ENCODE measurements at regions not wholly inside any gene's neighbourhood (a gene's known extent, or its start where the extent isn't known, plus 50 kb on each side); places are given as distances from the start of the nearest gene placed in this dataset.

DNA sequence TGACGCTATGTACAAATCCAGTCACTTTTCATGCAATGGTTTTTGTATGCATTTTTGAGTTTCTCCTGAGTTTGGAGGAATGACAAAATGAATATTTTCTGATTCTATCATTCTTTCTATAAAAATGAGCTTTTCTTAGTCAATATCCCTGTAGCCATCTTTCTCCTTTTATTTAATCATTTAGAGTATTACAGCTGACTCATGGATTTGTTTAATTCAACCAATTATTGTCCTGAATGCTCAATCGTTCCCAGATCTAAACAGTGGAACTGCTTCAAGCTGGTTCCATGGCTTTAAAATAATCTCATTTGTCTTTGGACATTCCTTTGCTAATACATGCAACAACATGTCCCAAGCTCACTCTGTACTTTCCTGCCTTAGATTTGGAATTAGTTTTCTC, 368.8 kb downstream of the ADCYAP1 start:
- no peak overlapping the region for H3K9ac ChIP-seq (ENCODE audit: low read depth in 1 of 2, low read length in 2 of 2)
- no peak overlapping the region for H3K27ac ChIP-seq (ENCODE audit: low read depth in 1 of 2, low read length in 2 of 2)
- no peaks in the 10 kb centered on the region for H3K27me3 ChIP-seq (ENCODE audit: control insufficient read depth in 4 of 4, insufficient read depth in 4 of 4, low read length in 3 of 4)
- no peak for DNase-seq (ENCODE audit: low spot score)
- H3K9me3 ChIP-seq (ENCODE audit: control insufficient read depth in 4 of 4, low read length in 3 of 4): no peaks in the 10 kb centered on the region
- TF ChIP-seq NR2F2 (IDR thresholded peaks at IDR 0.05) (no peak), HNF4A (conservative IDR thresholded peaks at IDR 0.05) (no peak), SP1 (IDR thresholded peaks at IDR 0.05) (no peak), RXRA (IDR thresholded peaks at IDR 0.05) (no peak), YY1 (IDR thresholded peaks at IDR 0.05) (no peak), EGR1 (IDR thresholded peaks at IDR 0.05; ENCODE audit: low read depth in 2 of 2) (no peak), JUND (IDR thresholded peaks at IDR 0.05) (no peak), TAF1 (conservative IDR thresholded peaks at IDR 0.05) (no peak), FOXA2 (IDR thresholded peaks at IDR 0.05) (no peak), RAD21 (IDR thresholded peaks at IDR 0.05) (no peak)
- TF ChIP-seq, protein P1, sequence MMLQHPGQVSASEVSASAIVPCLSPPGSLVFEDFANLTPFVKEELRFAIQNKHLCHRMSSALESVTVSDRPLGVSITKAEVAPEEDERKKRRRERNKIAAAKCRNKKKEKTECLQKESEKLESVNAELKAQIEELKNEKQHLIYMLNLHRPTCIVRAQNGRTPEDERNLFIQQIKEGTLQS (IDR thresholded peaks at IDR 0.05): no peak
- TF ChIP-seq, protein P2, sequence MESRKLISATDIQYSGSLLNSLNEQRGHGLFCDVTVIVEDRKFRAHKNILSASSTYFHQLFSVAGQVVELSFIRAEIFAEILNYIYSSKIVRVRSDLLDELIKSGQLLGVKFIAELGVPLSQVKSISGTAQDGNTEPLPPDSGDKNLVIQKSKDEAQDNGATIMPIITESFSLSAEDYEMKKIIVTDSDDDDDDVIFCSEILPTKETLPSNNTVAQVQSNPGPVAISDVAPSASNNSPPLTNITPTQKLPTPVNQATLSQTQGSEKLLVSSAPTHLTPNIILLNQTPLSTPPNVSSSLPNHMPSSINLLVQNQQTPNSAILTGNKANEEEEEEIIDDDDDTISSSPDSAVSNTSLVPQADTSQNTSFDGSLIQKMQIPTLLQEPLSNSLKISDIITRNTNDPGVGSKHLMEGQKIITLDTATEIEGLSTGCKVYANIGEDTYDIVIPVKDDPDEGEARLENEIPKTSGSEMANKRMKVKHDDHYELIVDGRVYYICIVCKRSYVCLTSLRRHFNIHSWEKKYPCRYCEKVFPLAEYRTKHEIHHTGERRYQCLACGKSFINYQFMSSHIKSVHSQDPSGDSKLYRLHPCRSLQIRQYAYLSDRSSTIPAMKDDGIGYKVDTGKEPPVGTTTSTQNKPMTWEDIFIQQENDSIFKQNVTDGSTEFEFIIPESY (IDR thresholded peaks at IDR 0.05): no peak
- WGBS: 85% methylated on average over 2 of the region's 2 CpGs
- no peak overlapping the region for H3K4me3 ChIP-seq (ENCODE audit: low read depth in 1 of 3, low read length in 3 of 3)
- no peaks in the 10 kb centered on the region for H3K4me1 ChIP-seq (ENCODE audit: control insufficient read depth in 4 of 4, insufficient read depth in 4 of 4, low read length in 3 of 4)
- no peaks in the 10 kb centered on the region for H3K36me3 ChIP-seq (ENCODE audit: control insufficient read depth in 4 of 4, insufficient read depth in 3 of 4, low read depth in 1 of 4, low read length in 3 of 4)

DNA sequence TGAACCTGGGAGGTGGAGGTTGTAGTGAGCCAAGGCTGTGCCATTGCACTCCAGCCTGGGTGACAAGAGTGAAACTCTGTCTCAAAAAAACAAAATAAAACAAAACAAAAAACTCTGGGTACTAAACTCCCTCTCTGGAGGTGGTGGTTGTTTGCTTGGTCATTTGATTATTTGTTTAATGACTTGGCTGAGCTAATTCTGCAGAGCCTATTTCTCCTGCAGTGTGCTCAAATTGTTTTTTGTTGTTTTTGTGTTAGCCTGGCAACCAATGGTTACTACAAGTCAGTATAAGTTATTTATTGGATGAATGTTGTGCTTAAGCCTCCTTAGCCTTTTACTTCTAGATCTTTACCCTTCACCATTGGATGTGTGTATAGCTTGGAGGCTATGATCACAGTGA, 387.5 kb downstream of the ADCYAP1 start:
- H3K27ac ChIP-seq (ENCODE audit: low read depth in 1 of 2, low read length in 2 of 2): no peak overlapping the region
- H3K9ac ChIP-seq (ENCODE audit: low read depth in 1 of 2, low read length in 2 of 2): no peak overlapping the region
- H3K9me3 ChIP-seq (ENCODE audit: control insufficient read depth in 4 of 4, low read length in 3 of 4): no peaks in the 10 kb centered on the region

DNA sequence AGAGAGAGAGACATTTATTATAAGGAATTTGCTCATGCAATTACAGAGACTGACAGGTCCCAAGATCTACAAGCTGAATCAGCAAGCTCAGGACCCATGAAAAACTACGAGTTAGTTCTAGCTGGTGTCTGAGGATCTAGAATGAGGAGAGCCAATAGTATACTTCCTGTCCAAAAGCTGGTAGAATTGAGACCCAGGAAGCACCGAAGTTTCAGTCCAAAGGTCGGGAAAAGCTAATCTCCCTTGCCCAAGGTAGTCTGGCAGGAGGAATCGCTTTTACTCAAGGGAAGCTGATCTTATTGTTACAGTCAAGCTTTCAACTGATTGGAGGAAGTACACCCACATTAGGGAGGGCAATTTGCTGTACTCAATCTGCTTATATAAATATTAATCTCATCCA, 389.6 kb downstream of the ADCYAP1 start:
- Histone ChIP-seq H3K4me1 (ENCODE audit: control insufficient read depth in 4 of 4, insufficient read depth in 4 of 4, low read length in 3 of 4) (peaks cover 0 to 4% (median 0%) of the 10 kb centered on the region in 4 donors), H3K4me3 (ENCODE audit: low read depth in 1 of 3, low read length in 3 of 3) (no peak overlapping the region), H3K36me3 (ENCODE audit: control insufficient read depth in 4 of 4, insufficient read depth in 3 of 4, low read depth in 1 of 4, low read length in 3 of 4) (no peaks in the 10 kb centered on the region), H3K27ac (ENCODE audit: low read depth in 1 of 2, low read length in 2 of 2) (no peak overlapping the region), H3K9ac (ENCODE audit: low read depth in 1 of 2, low read length in 2 of 2) (no peak overlapping the region), H3K9me3 (ENCODE audit: control insufficient read depth in 4 of 4, low read length in 3 of 4) (no peaks in the 10 kb centered on the region), H3K27me3 (ENCODE audit: control insufficient read depth in 4 of 4, insufficient read depth in 4 of 4, low read length in 3 of 4) (no peaks in the 10 kb centered on the region)
- WGBS: 25% methylated on average over 4 of the region's 4 CpGs
- DNase-seq (ENCODE audit: low spot score): no peak
- TF ChIP-seq TAF1 (conservative IDR thresholded peaks at IDR 0.05): no peak
- TF ChIP-seq CTCF (IDR thresholded peaks at IDR 0.05; ENCODE audit: low read depth, low read length, missing input control): no peak
- TF ChIP-seq FOXA2 (IDR thresholded peaks at IDR 0.05): no peak
- TF ChIP-seq HNF4G (IDR thresholded peaks at IDR 0.05): peak; percentile 38
- peak; percentile 73 for TF ChIP-seq SP1 (IDR thresholded peaks at IDR 0.05)
- peak; percentile 28 to 50 for TF ChIP-seq JUND (IDR thresholded peaks at IDR 0.05)
- TF ChIP-seq EGR1 (IDR thresholded peaks at IDR 0.05; ENCODE audit: low read depth in 2 of 2): no peak
- peak; percentile 19 for TF ChIP-seq REST (IDR thresholded peaks at IDR 0.05)
- no peak for TF ChIP-seq YY1 (IDR thresholded peaks at IDR 0.05)
- no peak for TF ChIP-seq RXRA (IDR thresholded peaks at IDR 0.05)

More for the DNA sequence above, 387.5 kb downstream of the ADCYAP1 start:
- Histone ChIP-seq H3K4me1 (ENCODE audit: control insufficient read depth in 4 of 4, insufficient read depth in 4 of 4, low read length in 3 of 4) (peaks cover 0 to 4% (median 0%) of the 10 kb centered on the region in 4 donors), H3K27me3 (ENCODE audit: control insufficient read depth in 4 of 4, insufficient read depth in 4 of 4, low read length in 3 of 4) (no peaks in the 10 kb centered on the region), H3K4me3 (ENCODE audit: low read depth in 1 of 3, low read length in 3 of 3) (no peak overlapping the region), H3K36me3 (ENCODE audit: control insufficient read depth in 4 of 4, insufficient read depth in 3 of 4, low read depth in 1 of 4, low read length in 3 of 4) (no peaks in the 10 kb centered on the region)
- DNase-seq (ENCODE audit: low spot score): no peak
- no peak for TF ChIP-seq RXRA (IDR thresholded peaks at IDR 0.05)
- no peak for TF ChIP-seq HNF4G (IDR thresholded peaks at IDR 0.05)
- TF ChIP-seq, protein P2 (IDR thresholded peaks at IDR 0.05): no peak
- TF ChIP-seq NR2F2 (IDR thresholded peaks at IDR 0.05): no peak
- no peak for TF ChIP-seq JUND (IDR thresholded peaks at IDR 0.05)
- TF ChIP-seq, protein P1 (IDR thresholded peaks at IDR 0.05): no peak
- TF ChIP-seq SP1 (IDR thresholded peaks at IDR 0.05): no peak
- TF ChIP-seq HNF4A (conservative IDR thresholded peaks at IDR 0.05): no peak
